ENCODE measurements at regions not wholly inside any gene's neighbourhood (a gene's known extent, or its start where the extent isn't known, plus 50 kb on each side); places are given as distances from the start of the nearest gene placed in this dataset.

DNA sequence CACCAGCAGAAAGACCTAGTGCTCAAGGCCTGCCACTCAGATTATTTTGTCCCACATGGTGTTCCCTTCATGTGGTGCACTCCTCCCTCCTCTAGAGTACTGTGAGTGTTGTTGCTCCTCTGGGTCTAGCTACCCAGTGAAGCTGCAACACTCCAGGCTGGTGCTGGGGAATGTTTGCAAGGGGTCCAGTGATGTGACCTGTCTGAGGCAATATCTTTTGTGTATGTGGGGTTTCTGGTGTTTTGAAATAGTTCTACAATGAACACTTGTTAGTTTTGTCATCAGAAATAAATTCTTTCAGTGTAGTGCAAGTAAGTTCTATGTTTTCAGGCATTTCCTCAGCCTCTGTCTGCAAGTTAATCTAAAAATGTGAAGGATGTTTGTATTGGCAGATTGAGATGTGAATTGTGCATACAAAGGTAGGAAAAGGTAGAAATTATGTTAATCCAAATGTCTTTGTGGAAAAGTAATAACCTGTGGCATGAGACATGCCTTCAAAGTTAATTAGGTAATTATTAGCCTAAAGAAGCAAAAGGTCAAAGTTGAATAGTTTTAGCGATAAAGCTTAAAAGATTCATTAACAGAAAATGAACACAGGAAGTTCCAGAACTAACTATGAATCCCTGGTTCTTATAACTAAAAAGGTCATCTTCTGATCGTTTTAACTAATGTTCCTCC lies 616.8 kb downstream of the LTN1 start:
- TF ChIP-seq, protein P1, sequence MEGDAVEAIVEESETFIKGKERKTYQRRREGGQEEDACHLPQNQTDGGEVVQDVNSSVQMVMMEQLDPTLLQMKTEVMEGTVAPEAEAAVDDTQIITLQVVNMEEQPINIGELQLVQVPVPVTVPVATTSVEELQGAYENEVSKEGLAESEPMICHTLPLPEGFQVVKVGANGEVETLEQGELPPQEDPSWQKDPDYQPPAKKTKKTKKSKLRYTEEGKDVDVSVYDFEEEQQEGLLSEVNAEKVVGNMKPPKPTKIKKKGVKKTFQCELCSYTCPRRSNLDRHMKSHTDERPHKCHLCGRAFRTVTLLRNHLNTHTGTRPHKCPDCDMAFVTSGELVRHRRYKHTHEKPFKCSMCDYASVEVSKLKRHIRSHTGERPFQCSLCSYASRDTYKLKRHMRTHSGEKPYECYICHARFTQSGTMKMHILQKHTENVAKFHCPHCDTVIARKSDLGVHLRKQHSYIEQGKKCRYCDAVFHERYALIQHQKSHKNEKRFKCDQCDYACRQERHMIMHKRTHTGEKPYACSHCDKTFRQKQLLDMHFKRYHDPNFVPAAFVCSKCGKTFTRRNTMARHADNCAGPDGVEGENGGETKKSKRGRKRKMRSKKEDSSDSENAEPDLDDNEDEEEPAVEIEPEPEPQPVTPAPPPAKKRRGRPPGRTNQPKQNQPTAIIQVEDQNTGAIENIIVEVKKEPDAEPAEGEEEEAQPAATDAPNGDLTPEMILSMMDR (IDR thresholded peaks at IDR 0.05) = no peak
- TF ChIP-seq EZH2 (IDR thresholded peaks at IDR 0.05; ENCODE audit: borderline replicate concordance, insufficient read depth, low read depth, low read length, poor library complexity, severe bottlenecking) = no peak
